NCI-H1436 (cell line): ENCODE measurements at regions not wholly inside any gene's neighbourhood (a gene's known extent, or its start where the extent isn't known, plus 50 kb on each side); places are given as distances from the start of the nearest gene placed in this dataset.

Experiments
- DNase-seq: peaks from one replicate; lab custom pipeline; 2025; lab: John Stamatoyannopoulos, UW

DNA sequence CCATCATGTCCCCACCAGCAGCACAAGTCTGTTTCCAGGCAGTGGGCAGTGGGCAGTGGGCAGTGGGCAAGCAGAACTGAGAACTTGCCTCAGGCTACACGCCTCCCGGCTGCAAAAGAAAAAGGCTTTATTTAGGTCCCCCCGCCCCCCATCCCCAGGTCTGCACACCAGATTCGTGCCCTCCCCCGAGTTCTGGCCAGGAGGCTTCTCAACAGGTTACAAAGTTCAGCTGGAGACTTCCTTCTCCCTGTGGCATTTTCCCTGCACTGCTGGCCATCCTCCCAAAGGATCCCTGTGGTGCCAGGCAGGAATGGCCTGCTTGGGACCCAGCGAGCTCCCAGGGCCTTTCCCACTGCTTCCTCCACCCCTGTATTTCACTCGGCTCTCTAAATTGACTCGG is 97.0 kb upstream of the TRIM2 start:
- no peak for DNase-seq

DNA sequence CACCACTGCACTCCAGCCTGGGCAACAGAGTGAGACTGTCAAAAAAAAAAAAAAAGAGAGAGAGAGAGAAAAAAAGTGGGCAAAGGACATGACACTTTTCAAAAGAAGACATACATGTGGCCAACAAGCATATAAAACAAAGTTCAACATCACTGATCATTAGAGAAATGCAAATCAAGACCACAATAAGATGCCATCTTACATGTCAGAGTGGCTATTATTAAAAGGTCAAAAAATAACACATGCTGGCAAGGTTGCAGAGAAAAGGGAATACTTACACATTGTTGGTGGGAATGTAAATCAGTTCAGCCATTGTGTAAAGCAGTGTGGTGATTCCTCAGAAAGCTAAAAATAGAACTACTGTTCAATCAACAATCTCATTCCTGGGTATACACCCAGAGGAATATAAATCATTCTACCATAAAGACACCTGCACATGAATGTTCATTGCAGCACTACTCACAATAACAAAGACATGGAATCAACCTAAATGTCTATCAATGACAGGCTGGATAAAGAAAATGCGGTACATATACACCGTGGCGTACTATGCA is 94.9 kb upstream of the TRIM2 start:
- no peak for DNase-seq

DNA sequence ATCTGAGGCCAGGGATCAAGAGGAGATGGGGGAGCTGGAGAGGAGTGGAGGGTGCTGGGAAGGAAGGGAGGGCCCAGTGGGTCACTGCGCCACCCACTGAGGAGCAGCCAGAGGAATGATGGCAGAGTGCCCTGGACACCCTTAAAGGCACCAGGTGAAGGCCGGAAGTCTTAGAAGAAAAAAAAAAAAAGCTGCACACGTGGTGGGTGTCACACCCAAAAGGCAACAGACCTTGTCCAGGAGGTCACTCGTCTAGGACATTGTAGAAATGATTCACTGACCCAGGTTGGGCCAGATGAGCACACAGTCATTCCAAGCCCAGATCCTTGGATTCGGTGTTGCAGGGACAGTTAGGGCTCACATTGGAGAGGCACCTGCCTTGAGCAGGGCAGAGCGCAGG is 93.5 kb upstream of the TRIM2 start:
- no peak for DNase-seq

DNA sequence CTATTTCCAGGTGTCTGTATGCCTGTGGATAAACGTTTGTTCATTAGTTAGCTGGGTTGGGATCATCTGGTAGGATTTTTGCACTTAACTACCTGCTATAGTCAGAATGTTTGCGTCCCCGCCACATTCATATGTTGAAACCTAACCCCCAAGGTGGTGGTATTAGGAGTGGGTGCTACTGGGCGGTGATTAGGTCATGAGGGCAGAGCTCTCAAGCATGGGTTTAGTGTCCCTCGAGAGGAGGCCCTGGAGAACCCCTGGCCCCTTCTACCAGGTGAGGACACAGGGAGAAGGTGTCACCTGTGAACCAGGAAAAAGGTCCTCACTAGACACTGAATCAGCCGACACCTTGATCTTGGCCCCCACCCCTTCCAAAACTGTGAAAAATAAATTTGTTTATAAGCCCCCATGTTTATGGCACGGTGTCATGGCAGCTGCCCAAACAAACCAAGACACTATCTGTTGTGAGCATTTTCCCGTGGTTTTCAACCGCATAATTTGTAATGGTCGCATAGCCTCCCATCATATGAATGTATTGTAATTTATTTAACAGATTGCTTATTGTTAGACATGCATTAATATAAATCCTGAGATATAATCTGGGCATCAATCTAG is 92.7 kb upstream of the TRIM2 start:
- no peak for DNase-seq

DNA sequence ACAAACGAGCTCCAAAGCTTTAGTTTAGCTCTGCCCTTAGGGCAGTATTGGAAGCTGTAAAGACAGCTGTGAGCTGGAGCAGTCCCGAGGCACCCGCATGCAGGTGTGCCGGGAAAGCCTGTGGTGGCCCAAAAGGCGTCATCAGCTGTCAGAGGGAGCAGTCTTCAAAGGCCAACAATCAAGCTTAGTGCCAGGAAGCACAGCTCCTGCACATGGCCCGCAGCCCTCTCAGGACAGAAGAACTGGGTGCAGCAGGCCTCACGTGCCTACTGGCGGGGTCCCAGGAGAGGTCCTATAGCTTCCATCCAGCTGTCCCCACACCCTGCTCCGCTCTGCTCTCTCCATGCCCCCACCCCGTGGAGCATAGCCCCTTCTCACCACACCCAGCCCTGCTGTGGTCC is 92.2 kb upstream of the TRIM2 start:
- DNase-seq = no peak

DNA sequence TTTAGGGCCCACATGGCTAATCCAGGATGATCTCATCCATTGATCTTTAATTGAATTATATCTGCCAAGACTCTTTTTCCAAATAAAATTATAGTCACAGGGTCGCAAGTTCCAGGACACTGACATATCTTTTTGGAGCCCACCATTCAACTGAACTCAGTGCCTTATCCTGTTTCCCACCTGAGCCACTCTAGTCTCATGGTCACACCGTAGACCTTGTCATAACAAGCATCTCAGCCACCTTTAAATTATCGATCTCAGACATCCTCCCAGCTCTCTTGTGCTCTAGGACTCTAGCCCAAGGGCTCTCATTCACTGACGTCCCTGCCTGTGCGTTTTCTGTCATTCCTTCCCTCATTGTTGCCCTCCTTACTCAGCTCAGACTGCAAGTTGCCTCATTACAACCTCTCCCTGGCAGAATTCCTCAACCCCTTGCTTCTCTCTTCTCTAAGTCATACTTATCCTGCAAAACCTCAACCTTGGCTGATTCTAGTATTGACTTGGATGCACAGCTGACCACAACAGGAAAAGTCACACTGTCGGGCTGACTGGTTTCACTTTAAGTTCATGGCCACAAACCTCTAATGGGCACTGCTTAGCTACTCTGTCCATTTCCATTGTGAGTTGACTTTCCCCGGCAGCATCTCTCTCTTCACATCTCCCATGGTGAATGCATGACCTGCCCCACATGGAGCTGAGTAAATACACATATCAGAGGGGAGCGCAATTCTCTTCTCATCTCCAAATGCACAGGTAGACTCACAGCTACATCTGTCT is 91.0 kb upstream of the TRIM2 start:
- no peak for DNase-seq

DNA sequence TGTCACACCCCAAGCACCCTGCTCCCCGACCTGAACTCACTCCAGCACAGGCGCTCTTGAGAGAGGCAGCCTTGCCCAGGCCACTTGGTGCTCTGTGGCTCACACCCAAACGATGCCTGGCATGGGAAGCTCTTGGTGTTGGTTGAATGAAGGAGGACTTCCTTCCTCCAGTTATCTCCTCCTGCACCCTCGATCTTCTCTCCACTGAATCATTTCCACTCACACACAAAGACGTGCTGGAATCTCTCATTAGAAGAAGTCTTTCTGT is 90.5 kb upstream of the TRIM2 start:
- no peak for DNase-seq

DNA sequence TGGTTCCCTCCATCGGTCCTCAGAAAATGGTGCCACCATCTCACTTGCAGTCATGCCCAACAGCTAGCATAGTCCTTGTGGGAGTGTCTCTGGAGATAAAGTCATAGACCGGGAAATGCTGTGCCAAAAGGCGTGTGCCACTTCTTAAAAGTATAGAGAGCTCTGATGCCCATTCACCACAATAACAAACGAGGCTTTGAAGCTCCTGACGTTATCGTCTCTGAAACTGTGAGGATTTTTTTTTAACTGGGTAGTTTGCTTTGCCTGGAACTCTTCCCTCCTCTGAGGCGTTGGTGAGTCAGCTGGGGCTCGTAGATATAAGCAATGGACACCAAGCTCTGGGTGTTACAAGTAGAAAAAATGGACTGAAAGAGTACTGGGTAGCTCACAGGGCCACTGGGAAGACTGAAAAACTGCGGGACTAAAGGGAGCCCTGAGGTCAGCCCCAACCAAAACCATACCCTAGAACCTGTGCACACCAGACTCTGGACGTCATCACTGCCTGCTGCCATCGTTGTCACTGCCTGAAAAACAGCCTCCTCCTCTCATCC is 89.4 kb upstream of the TRIM2 start:
- no peak for DNase-seq

DNA sequence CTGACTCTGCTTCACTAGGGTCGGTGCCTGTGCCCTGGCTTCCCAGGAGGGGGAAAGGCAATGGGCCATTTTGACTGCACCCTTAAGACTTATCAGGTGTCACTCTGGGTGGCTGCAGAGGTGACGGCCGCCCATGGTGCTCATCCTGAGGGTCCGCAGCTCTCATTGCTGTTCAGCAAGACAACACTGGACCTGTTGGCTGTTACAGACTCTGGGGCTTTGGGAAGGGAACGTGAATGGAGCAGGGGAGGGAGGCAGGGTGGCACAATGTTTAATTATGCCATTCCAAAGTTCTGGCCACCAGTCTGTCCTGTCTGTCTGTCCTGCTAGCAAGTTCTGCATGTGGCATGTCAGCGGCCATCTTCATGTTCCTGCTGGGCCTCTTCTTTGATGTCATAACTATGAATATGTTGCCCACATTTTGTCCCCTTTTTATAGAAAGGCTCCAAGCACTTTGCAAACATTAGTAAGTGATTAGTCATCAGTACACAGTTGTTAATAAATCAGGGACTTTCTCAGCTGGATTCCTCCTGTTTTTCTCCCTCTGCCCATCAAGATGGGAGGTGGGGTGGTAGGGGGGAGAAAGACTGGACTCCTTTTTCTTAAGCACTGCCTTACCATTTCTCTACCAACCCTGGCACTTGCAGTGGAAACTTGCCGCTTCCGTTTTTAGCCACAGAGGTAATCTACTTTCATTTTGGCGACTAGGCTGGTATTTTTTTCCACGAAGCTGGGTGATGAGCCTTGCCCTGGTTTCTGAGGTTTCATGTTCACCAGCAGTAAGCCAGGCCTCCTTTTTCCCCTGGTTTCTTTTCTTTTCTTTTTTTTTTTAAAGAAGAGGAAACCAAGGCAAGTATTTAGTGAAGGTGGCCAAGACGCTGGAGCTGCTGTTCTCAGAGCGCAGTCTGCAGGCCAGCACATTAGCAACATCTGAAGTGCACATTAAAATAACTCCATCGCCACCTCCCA is 88.6 kb upstream of the TRIM2 start:
- no peak for DNase-seq

DNA sequence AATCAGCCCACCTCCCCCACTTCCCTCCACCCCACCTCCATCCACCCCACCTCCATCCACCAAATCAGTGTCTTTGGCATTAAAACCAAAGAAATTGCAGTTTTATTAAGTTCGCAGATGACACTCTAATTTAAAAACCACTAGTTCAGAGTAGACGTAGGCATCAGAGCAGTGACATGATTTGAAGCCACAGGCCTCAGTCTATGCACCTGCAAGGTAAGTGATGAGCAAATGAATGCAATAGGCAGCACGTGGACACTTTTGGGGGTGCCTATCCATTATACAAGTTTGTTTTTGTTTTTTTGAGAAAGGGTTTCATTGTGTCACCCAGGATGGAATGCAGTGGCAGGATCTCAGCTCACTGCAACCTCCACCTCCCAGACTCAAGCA is 88.0 kb upstream of the TRIM2 start:
- DNase-seq = no peak

DNA sequence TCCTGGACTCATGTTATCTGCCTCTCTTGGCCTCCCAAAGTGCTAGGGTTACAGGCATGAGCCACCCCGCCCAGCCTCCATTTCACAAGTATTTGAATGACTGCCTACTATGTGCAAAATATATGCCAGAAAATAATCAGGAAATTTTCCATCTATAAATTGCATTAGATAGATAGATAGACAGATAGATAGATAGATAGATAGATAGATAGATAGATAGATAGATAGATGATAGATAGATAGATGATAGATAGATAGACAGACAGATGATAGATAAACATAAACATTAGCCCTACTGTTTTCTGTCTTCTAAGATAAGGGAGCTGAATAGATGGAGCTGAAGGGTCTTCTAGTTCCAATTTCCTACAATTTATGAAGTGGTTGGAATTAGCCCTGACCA is 87.4 kb upstream of the TRIM2 start:
- no peak for DNase-seq

DNA sequence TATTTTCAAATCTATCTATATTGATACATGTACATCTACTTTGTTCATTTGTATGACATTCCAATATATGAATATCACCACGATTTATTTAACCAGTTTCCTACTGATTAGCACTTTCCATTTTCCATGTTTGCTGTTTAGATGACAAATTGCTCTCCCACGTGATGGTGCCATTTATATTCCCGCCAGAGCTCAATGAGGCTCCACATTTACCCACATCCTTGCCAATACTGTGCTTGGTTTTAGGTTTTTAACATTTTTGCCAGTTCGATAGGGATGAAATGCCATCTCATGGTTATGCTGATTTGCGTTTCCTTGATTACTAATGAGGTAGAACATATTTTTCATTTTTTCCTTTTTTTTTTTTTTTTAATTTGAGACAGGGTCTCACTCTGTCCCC is 86.7 kb upstream of the TRIM2 start:
- no peak for DNase-seq

DNA sequence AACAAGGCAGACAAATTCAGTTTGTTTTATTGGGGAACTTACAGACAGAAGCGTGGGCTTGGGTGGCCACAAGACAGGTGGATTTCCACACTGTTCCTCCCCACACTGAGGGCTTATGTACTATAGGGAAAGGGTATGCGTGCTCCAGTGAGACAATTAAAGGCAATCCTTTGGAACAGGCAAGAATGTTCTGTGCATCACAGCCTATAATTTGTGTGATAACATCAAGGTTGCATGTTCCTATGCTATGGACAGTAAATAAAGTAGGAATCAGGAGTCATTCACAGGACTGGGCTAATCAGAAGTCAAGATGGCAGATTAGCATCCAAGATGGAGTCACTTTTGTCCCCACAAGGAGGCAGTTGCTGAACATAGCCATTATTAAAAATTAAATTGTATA is 84.6 kb upstream of the TRIM2 start:
- DNase-seq = no peak

DNA sequence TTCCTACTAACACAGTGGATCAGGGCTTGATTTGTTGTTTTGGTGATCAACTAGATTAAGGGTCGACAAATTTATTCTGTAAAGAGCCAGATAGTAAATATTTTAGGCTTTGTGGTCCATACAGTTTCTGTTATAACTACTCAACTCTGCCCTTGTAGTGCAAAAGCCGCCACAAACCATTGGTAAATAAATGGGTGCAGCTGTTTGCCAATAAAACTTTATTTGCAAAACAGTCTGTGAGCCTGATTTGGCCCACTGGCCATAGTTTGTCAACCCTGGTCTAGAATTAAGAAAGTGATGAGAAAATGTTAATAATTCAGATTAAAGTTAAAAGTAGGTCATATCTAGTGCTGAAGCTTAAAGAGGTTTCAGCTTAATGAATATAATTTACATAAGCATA is 84.0 kb upstream of the TRIM2 start:
- DNase-seq = no peak

DNA sequence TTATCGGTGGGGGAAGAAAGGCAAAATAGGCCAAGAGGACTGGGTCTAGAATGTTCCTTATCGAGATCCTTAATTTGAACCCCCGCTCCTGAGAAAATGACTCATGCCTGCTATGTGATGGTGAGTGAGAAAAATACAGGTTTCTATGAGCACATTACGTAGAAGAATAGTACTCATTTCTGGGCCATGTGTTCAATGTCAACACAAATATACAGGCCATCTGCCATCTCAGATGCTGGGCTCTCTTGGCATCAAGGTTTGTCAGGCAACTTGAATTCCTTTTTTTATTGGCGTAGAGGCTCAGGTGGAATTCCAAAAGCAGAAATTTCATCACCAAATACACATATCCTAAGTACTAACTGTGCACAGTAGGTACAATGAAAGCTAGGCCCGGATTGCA is 81.4 kb upstream of the TRIM2 start:
- DNase-seq = no peak

DNA sequence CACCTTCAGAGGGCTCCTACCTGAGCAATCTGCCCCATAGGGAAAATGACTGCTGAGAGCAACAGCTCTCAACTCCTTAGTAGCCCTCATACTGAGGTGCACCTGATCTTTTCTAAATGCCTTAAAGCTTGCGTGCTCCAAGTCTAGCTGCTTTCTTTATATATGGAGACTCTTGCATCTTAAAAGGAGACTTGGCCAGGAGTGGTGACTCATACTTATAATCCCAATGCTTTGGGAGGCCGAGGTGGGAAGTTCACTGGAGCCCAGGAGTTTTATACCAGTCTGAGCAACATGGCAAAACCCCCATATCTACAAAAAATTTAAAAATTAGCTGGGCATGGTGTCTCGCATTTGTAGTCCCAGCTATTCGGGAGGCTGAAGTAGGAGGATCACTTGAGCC is 78.1 kb upstream of the TRIM2 start:
- no peak for DNase-seq

DNA sequence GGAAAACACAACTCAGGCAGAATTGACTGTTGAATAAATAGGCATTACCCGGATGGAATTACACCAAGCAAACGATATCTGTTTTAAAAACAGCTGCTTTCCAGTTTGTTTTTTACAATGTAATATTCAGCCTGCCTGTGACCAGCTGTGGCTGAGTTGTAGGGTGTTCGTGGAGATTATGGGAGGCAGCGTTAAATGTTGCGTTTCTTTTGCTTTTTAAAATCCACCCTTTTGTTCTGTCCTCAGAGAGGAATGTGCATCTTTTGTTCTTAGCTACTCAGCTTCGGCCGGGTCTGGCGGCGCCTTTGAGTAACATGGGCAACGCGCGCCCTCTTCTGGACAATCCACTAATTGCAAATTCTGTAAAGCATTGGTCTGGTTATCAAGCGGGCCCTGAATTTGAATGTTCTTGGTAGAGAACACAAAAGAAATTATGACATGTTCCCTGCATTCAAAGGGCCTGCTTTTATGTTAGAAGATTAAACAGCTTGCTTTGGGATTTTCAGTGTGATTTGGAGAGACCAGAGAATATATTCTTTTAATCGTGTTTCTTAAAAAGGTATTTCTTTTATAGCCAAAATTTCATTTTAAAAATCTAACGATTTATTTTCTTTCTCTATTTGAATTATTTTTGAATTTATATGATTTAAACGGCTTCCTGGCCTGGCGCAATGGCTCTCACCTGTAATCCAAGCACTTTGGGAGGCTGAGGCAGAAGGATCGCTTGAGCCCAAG is 76.3 kb upstream of the TRIM2 start:
- DNase-seq = peak; percentile 82

DNA sequence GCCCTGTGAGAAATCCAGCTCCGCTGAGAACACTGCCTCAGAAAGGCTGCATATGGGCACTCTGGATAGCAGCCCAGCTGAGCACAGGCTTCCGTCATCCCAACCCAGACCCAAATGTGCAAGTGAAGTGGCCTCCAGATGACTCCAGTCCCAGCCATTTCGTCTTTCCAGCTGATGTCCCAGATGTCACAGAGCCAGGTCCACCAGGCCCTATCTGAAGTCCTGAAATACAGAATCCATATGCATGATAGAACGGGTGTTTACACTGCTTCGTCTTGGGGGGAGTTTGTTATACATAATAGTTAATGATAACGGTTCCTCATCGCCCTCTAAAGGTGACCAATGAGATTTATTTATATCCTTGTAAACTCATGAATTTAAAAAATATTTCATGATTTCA is 72.6 kb upstream of the TRIM2 start:
- no peak for DNase-seq

DNA sequence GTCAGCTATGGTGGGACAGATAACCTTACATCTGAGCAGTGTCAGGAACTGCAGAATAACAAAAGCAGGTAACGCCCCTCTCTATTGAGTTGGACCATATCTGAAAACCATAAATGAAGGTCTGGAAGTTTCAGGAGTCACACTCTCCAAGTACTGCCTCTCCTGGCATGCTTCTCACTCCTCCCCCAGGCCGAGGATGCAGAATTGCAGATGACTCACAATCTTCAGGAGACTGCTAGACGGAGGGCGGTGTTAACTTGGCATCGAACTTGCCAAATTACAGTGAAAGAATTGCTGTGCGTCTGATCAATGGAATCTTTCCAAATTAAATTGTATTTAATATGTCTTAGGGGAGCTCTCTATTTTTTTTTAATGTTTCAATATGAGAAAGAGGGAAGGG is 67.1 kb upstream of the TRIM2 start:
- no peak for DNase-seq

DNA sequence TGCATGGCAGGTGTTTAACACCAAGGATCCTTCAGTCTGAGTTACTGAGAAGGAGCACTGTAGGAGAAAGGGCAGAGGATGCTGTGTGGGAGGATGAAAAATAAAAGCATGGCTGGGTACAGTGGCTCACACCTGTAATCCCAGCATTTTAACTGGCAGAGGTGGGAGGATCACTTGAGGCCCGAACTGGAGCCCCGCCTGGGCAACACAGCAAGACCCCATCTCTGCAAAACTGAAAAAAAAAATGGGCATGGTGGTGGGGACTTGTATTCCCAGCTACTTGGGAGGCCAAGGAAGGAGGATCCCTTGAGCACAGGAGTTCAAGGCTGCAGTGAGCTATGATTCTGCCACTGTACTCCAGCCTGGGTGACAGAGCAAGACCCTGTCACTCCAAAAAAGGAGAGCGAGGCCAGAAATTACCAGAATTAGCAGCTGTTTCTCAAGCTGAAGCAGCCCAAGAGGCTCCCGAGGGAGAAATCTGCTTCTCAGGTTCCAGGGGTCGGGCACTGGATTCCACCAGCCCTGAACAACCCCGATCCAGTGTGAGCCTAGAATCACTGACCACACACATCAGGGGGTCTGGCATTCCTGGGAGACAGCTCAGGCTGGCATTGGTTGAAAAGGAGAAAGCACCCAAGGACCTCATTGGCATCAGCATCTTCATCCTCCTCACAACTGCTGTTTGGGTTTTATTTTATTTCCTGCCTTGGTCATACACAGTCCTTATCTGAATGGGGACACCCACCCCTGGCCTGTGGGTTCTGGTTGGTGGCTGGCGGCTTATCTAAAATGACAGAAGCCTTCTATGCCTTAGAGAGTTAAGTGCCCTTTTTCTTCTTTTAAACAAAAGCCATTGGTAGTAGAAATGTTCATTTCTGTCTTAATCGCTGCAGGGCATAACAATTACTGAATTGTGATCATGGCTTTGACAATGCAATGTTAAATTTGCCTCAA is 66.3 kb upstream of the TRIM2 start:
- no peak for DNase-seq

DNA sequence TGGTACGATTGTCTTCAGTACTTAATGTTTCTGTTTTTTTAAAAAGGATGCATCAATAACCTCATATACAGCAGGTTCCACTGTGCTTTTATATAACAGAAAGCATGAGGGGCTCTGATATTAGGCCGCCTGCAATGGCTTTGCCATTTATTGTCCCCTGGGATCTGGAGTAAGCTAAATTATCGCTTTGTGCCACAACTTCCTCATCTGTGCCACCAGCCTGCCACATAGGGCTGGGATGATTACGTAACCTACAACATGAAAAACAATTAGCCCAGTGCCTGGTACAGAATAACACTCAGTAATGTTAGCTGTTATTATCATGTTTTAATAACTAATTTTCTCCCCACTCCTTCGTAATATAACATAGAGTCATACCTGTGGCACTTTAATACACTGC is 65.5 kb upstream of the TRIM2 start:
- DNase-seq = peak; percentile 49
